PC-9 (cell line): ENCODE measurements at regions not wholly inside any gene's neighbourhood (a gene's known extent, or its start where the extent isn't known, plus 50 kb on each side); places are given as distances from the start of the nearest gene placed in this dataset.

ENCODE experiments used
- BruUV-seq: library from RNA; stranded (reverse); fragments of 400-500 nt; replicated peaks from 2 replicates; lab custom pipeline; 2021; lab: Mats Ljungman, UMichigan
- CTCF ChIA-PET: fragments of 300-600 bp; sonication (Branson Sonifier 250); formaldehyde crosslinking; loops from one replicate; lab custom pipeline; 2022; ENCODE audit warnings: antibody characterized with exemption; lab: Charles Lee
- POLR2A ChIA-PET: fragments of 300-600 bp; sonication (Branson Sonifier 250); formaldehyde crosslinking; loops from one replicate; lab custom pipeline; 2022; ENCODE audit warnings: antibody characterized with exemption; ENCODE audit not compliant: unreplicated experiment; lab: Charles Lee
- DNase-seq, 2 experiments: peaks; one replicate each; pipeline versions ENCODE4 v3.0.0 to v3.0.0-alpha.2; 2015 to 2022; ENCODE audit warnings: mixed read lengths in 1 of 2
- H2AFZ ChIP-seq: fragments of 200-600 bp; sonication (generic); 2 replicates; pipeline ENCODE4 v1.8.1; 2017; ENCODE audit warnings: antibody characterized with exemption
- H3F3A ChIP-seq: fragments of 200-600 bp; sonication (generic); 2 replicates; pipeline ENCODE4 v1.8.1; 2017; ENCODE audit warnings: antibody characterized with exemption, mild to moderate bottlenecking, low read depth; ENCODE audit not compliant: insufficient read depth
- H3K27ac ChIP-seq: fragments of 200-600 bp; sonication (generic); 2 replicates; pipeline ENCODE4 v1.6.1; 2016; ENCODE audit warnings: mixed run types
- H3K27me3 ChIP-seq: fragments of 200-600 bp; sonication (generic); 2 replicates; pipeline ENCODE4 v1.6.1; 2016; ENCODE audit warnings: low read depth, mixed run types; ENCODE audit not compliant: insufficient read depth
- H3K36me3 ChIP-seq: fragments of 200-600 bp; sonication (generic); 2 replicates; pipeline ENCODE4 v1.6.1; 2016; ENCODE audit warnings: low read depth, mixed run types
- H3K4me1 ChIP-seq: fragments of 200-600 bp; sonication (generic); replicated peaks from 2 replicates; pipeline ENCODE4 v1.6.1; 2016; ENCODE audit warnings: mixed run types; ENCODE audit not compliant: insufficient read depth
- H3K4me2 ChIP-seq: fragments of 200-600 bp; sonication (generic); 2 replicates; pipeline ENCODE4 v1.6.1; 2017; ENCODE audit warnings: mixed run types
- H3K4me3 ChIP-seq: fragments of 200-600 bp; sonication (generic); 2 replicates; pipeline ENCODE4 v1.6.1; 2016; ENCODE audit warnings: mixed run types
- H3K79me2 ChIP-seq: fragments of 200-600 bp; sonication (generic); 2 replicates; pipeline ENCODE4 v1.6.1; 2017; ENCODE audit warnings: low read depth, mixed run types
- H3K9me2 ChIP-seq: fragments of 200-600 bp; sonication (generic); 2 replicates; pipeline ENCODE4 v1.8.1; 2017; ENCODE audit warnings: mild to moderate bottlenecking; ENCODE audit not compliant: insufficient read depth
- H3K9me3 ChIP-seq: fragments of 200-600 bp; sonication (generic); 2 replicates; pipeline ENCODE4 v1.8.1; 2016; ENCODE audit warnings: low read depth; ENCODE audit not compliant: insufficient read depth
- H4K20me1 ChIP-seq: fragments of 200-600 bp; sonication (generic); 2 replicates; pipeline ENCODE4 v1.8.1; 2017; ENCODE audit not compliant: insufficient read depth
- EZH2 ChIP-seq: fragments of 200-600 bp; sonication (generic); IDR thresholded peaks from 2 replicates; pipeline ENCODE4 v1.8.0; 2017; ENCODE audit warnings: antibody characterized with exemption, low read depth
- intact Hi-C: fragments of 100-400 bp; cut with micrococcal nuclease; formaldehyde crosslinking; loops from one replicate; pipeline ENCODE4 v1.10.0; 2022; ENCODE audit not compliant: unreplicated experiment
- TF ChIP-seq, protein P1 (sequence below): fragments of 200-600 bp; sonication (generic); conservative IDR thresholded peaks from 2 replicates; pipeline ENCODE4 v1.6.1; 2017; ENCODE audit warnings: mixed run types, antibody characterized with exemption, mild to moderate bottlenecking, moderate library complexity

GRCh38 chrX:44071070-44071645 is 98.0 kb upstream of the NDP start:
- Histone ChIP-seq H3K36me3 (no peaks in the 10 kb centered on the region), H3K4me1 (no peaks in the 10 kb centered on the region; the same call in 1 of the 2 replicates), H2AFZ (no peak overlapping the region), H4K20me1 (no peaks in the 10 kb centered on the region), H3K9me3 (no peaks in the 10 kb centered on the region), H3K9me2 (no peaks in the 10 kb centered on the region), H3K27me3 (no peaks in the 10 kb centered on the region), H3K4me2 (no peak overlapping the region), H3F3A (no peaks in the 10 kb centered on the region), H3K27ac (no peak overlapping the region), H3K4me3 (no peak overlapping the region), H3K79me2 (no peaks in the 10 kb centered on the region)
- intact Hi-C loops: no loop called here
- no peak for DNase-seq
- no TSS peak for BruUV-seq
- TF ChIP-seq EZH2: no peak
- ChIA-PET POLR2A (no interaction called here), CTCF (no interaction called here)

- ChIA-PET CTCF (interaction anchor here (0.7 kb wide), 1 partner anchor 449 kb away, joined by 3 read pairs; no protein-coding TSS in a partner anchor), POLR2A (no interaction called here)
- no peaks in the 10 kb centered on the region for H4K20me1 ChIP-seq
- no peak overlapping the region for H3K4me2 ChIP-seq
- no peaks in the 10 kb centered on the region; the same call in 1 of the 2 replicates for H3K4me1 ChIP-seq
- no peaks in the 10 kb centered on the region for H3K79me2 ChIP-seq
- no peaks in the 10 kb centered on the region for H3K9me2 ChIP-seq
- no peak for TF ChIP-seq EZH2
- TF ChIP-seq, protein P1, sequence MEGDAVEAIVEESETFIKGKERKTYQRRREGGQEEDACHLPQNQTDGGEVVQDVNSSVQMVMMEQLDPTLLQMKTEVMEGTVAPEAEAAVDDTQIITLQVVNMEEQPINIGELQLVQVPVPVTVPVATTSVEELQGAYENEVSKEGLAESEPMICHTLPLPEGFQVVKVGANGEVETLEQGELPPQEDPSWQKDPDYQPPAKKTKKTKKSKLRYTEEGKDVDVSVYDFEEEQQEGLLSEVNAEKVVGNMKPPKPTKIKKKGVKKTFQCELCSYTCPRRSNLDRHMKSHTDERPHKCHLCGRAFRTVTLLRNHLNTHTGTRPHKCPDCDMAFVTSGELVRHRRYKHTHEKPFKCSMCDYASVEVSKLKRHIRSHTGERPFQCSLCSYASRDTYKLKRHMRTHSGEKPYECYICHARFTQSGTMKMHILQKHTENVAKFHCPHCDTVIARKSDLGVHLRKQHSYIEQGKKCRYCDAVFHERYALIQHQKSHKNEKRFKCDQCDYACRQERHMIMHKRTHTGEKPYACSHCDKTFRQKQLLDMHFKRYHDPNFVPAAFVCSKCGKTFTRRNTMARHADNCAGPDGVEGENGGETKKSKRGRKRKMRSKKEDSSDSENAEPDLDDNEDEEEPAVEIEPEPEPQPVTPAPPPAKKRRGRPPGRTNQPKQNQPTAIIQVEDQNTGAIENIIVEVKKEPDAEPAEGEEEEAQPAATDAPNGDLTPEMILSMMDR: no peak
- intact Hi-C loops: no loop called here
- no peak overlapping the region for H2AFZ ChIP-seq
- no peaks in the 10 kb centered on the region for H3K36me3 ChIP-seq
- no peak overlapping the region for H3K4me3 ChIP-seq
- no peaks in the 10 kb centered on the region for H3K9me3 ChIP-seq
- H3F3A ChIP-seq: no peaks in the 10 kb centered on the region
- no peak for DNase-seq
- no peak overlapping the region for H3K27ac ChIP-seq
- H3K27me3 ChIP-seq: no peaks in the 10 kb centered on the region
- BruUV-seq: no TSS peak
Observed at GRCh38 chrX:44068043-44068442, 94.9 kb upstream of the NDP start.

DNA sequence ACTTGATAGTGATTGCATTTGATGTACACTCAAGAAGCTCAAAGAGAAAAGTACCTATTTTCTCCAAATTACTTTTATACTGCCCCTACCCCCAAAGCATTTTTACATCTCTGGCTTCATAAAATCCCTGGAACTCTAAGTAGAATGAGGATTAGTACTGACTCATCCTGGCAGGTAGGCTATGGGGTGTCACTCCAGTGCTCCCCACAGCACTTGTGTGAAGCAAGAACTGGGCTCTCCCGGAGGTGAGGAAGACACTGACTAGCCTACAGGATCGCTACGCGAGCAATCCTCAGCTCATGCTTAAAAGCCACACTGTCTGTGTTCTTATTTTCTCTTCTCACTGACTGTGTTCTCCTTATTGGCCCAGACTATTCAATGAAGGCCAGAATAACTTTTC is 90.4 kb upstream of the NDP start:
- no peak for DNase-seq
- ChIA-PET POLR2A (no interaction called here), CTCF (no interaction called here)
- Histone ChIP-seq H3K79me2 (no peaks in the 10 kb centered on the region), H4K20me1 (no peaks in the 10 kb centered on the region), H3K27ac (no peak overlapping the region), H3K9me2 (no peaks in the 10 kb centered on the region), H3K4me3 (no peak overlapping the region), H3F3A (no peaks in the 10 kb centered on the region), H3K4me2 (no peak overlapping the region), H3K4me1 (no peaks in the 10 kb centered on the region), H2AFZ (no peak overlapping the region), H3K27me3 (no peaks in the 10 kb centered on the region), H3K36me3 (no peaks in the 10 kb centered on the region), H3K9me3 (no peaks in the 10 kb centered on the region)
- TF ChIP-seq EZH2: no peak
- TF ChIP-seq, protein P1: no peak
- intact Hi-C loops: no loop called here
- no TSS peak for BruUV-seq

GRCh38 chrX:44062840-44063239 is 89.7 kb upstream of the NDP start:
- Histone ChIP-seq H3K79me2 (no peaks in the 10 kb centered on the region), H3K9me2 (no peaks in the 10 kb centered on the region), H2AFZ (no peak overlapping the region), H3K36me3 (no peaks in the 10 kb centered on the region), H3K9me3 (no peaks in the 10 kb centered on the region), H3K4me3 (no peak overlapping the region), H3K4me1 (no peaks in the 10 kb centered on the region), H3K4me2 (no peak overlapping the region), H3K27ac (peak overlapping the region; percentile 46), H3F3A (no peaks in the 10 kb centered on the region), H3K27me3 (no peaks in the 10 kb centered on the region), H4K20me1 (no peaks in the 10 kb centered on the region)
- peak in 1 of 2 experiments; percentile 3 for DNase-seq
- no TSS peak for BruUV-seq
- TF ChIP-seq, protein P1: no peak
- TF ChIP-seq EZH2: no peak
- intact Hi-C loops: no loop called here
- CTCF ChIA-PET: no interaction called here
- POLR2A ChIA-PET: no interaction called here
